ENCODE measurements at regions not wholly inside any gene's neighbourhood (a gene's known extent, or its start where the extent isn't known, plus 50 kb on each side); places are given as distances from the start of the nearest gene placed in this dataset.

GRCh38 chr18:28650860-28651259, 473.9 kb upstream of the CDH2 start:
- no peak overlapping the region for H3K4me3 ChIP-seq
- intact Hi-C loops (cut with DNase I) = no loop called here
- no peak overlapping the region for H3K27ac ChIP-seq
- no peaks in the 10 kb centered on the region for H3K36me3 ChIP-seq
- TF ChIP-seq CTCF (IDR thresholded peaks at IDR 0.05) = no peak
- H3K9me3 ChIP-seq = no peaks in the 10 kb centered on the region
- ATAC-seq (no peak), DNase-seq (no peak)
- no peaks in the 10 kb centered on the region for H3K27me3 ChIP-seq (ENCODE audit: low read depth)
- no peaks in the 10 kb centered on the region for H3K4me1 ChIP-seq

GRCh38 chr18:28647961-28648360, 471.0 kb upstream of the CDH2 start:
- no peaks in the 10 kb centered on the region for H3K4me1 ChIP-seq
- intact Hi-C loops (cut with DNase I) = no loop called here
- no peak overlapping the region for H3K4me3 ChIP-seq
- H3K27me3 ChIP-seq (ENCODE audit: low read depth) = no peaks in the 10 kb centered on the region
- no peaks in the 10 kb centered on the region for H3K9me3 ChIP-seq
- ATAC-seq (no peak), DNase-seq (no peak)
- no peak for TF ChIP-seq CTCF (IDR thresholded peaks at IDR 0.05)
- no peak overlapping the region for H3K27ac ChIP-seq
- no peaks in the 10 kb centered on the region for H3K36me3 ChIP-seq

GRCh38 chr18:28637897-28638296, 461.0 kb upstream of the CDH2 start:
- intact Hi-C loops (cut with DNase I) = no loop called here
- no peaks in the 10 kb centered on the region for H3K9me3 ChIP-seq
- H3K27me3 ChIP-seq (ENCODE audit: low read depth) = no peaks in the 10 kb centered on the region
- DNase-seq (no peak), ATAC-seq (no peak)
- no peak overlapping the region for H3K4me3 ChIP-seq
- H3K4me1 ChIP-seq = no peaks in the 10 kb centered on the region
- TF ChIP-seq CTCF (IDR thresholded peaks at IDR 0.05) = no peak
- H3K27ac ChIP-seq = no peak overlapping the region
- H3K36me3 ChIP-seq = no peaks in the 10 kb centered on the region

- DNase-seq (no peak), ATAC-seq (no peak)
- no peak for TF ChIP-seq CTCF (IDR thresholded peaks at IDR 0.05)
- Histone ChIP-seq H3K27ac (no peak overlapping the region), H3K36me3 (no peaks in the 10 kb centered on the region), H3K27me3 (ENCODE audit: low read depth) (no peaks in the 10 kb centered on the region), H3K4me3 (no peak overlapping the region), H3K4me1 (no peaks in the 10 kb centered on the region), H3K9me3 (no peaks in the 10 kb centered on the region)
- intact Hi-C loops (cut with DNase I) = no loop called here
Measured at GRCh38 chr18:28635530-28635929, 458.6 kb upstream of the CDH2 start.

- DNase-seq (no peak), ATAC-seq (no peak)
- no peaks in the 10 kb centered on the region for H3K9me3 ChIP-seq
- H3K36me3 ChIP-seq = no peaks in the 10 kb centered on the region
- no peak for TF ChIP-seq CTCF (IDR thresholded peaks at IDR 0.05)
- no peaks in the 10 kb centered on the region for H3K27me3 ChIP-seq (ENCODE audit: low read depth)
- H3K4me3 ChIP-seq = no peak overlapping the region
- no peak overlapping the region for H3K27ac ChIP-seq
- intact Hi-C loops (cut with DNase I) = no loop called here
- no peaks in the 10 kb centered on the region for H3K4me1 ChIP-seq
Measured at GRCh38 chr18:28626756-28627155, 449.8 kb upstream of the CDH2 start.

GRCh38 chr18:28607991-28608390, 431.1 kb upstream of the CDH2 start:
- Histone ChIP-seq H3K4me1 (no peaks in the 10 kb centered on the region), H3K9me3 (no peaks in the 10 kb centered on the region), H3K27me3 (ENCODE audit: low read depth) (no peaks in the 10 kb centered on the region), H3K36me3 (no peaks in the 10 kb centered on the region), H3K27ac (no peak overlapping the region), H3K4me3 (no peak overlapping the region)
- ATAC-seq (no peak), DNase-seq (no peak)
- intact Hi-C loops (cut with DNase I) = no loop called here
- no peak for TF ChIP-seq CTCF (IDR thresholded peaks at IDR 0.05)

Data from lower lobe of right lung (tissue), 2 donors.